ENCODE measurements at regions not wholly inside any gene's neighbourhood (a gene's known extent, or its start where the extent isn't known, plus 50 kb on each side); places are given as distances from the start of the nearest gene placed in this dataset.

DNA sequence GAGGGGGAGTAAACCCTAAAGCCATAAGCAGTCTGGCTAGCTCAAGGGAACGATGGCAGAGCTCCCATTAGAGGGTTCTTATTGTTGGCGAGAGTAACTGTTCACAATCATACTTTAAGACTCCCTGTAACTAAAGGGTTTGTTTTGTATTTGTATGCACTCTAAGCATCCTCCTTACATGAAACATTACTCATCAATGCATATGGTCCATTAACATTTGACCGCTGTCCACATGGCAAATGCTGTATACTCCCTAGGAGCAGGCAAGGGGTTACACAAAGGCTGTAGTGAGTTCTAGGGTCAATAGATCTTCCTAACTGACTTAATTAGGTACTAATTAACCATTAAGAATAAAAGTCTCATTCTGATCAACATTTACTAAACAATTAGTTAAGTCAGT is 95.3 kb upstream of the MRPS30 start:
- no peak for TF ChIP-seq REST (IDR thresholded peaks at IDR 0.05; ENCODE audit: insufficient read depth in 1 of 2, low read depth in 2 of 2, low read length in 1 of 2)
- TF ChIP-seq POLR2AphosphoS5 (IDR thresholded peaks at IDR 0.05; ENCODE audit: low read depth, low read length), result no peak
- no peak for TF ChIP-seq SIN3A (IDR thresholded peaks at IDR 0.05; ENCODE audit: borderline replicate concordance, insufficient read depth, low read depth, low read length)
- no peak for TF ChIP-seq CTCF (IDR thresholded peaks at IDR 0.05)
- no peak for TF ChIP-seq TCF7L2 (IDR thresholded peaks at IDR 0.05; ENCODE audit: low read depth, low read length)
- CTCF ChIA-PET, result no interaction called here
- Histone ChIP-seq H3K36me3 (ENCODE audit: control insufficient read depth, insufficient read depth, low read length) (no peaks in the 10 kb centered on the region), H3K27me3 (ENCODE audit: control insufficient read depth, insufficient read depth, low read length) (no peaks in the 10 kb centered on the region), H3K4me1 (ENCODE audit: control insufficient read depth, insufficient read depth, low read length) (no peaks in the 10 kb centered on the region), H3K27ac (ENCODE audit: low read length) (no peak overlapping the region), H3K4me3 (ENCODE audit: low read depth in 2 of 2, low read length in 2 of 2) (no peak overlapping the region), H3K9me3 (ENCODE audit: control insufficient read depth, insufficient read depth, low read depth, low read length) (no peaks in the 10 kb centered on the region)
- in situ Hi-C loops (cut with HindIII; ENCODE audit: low pct_unique_long_range_greater_than_20kb, low sequenced_read_pairs) (no loop called here), intact Hi-C loops (cut with micrococcal nuclease; ENCODE audit: unreplicated experiment) (no loop called here)
- POLR2A ChIA-PET, result no interaction called here
- ATAC-seq, result no peak
- no TSS peak for BruUV-seq (replicated peaks)
- no peak for DNase-seq (ENCODE audit: low read depth, low spot score)

DNA sequence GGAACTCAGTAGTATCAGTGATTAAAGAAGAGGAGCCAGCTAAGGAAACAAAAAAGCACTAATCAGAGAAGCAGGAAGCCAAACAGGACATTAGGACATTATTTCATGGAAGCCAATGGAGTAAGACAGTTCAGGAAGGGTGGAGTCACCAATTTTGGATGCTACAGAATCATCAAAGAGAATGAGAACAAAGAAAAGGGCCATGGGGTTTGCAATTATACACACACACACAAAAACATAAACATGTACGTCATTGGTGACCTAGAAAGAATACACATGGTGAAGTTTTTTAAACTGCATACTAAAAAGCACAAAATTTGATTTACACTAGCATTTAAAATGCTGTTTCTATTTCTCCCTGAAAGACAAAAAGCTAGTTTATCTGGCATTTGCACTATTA is 96.8 kb upstream of the MRPS30 start:
- Histone ChIP-seq H3K36me3 (ENCODE audit: control insufficient read depth, insufficient read depth, low read length) (no peaks in the 10 kb centered on the region), H3K27me3 (ENCODE audit: control insufficient read depth, insufficient read depth, low read length) (no peaks in the 10 kb centered on the region), H3K4me1 (ENCODE audit: control insufficient read depth, insufficient read depth, low read length) (no peaks in the 10 kb centered on the region), H3K9me3 (ENCODE audit: control insufficient read depth, insufficient read depth, low read depth, low read length) (no peaks in the 10 kb centered on the region), H3K27ac (ENCODE audit: low read length) (no peak overlapping the region), H3K4me3 (ENCODE audit: low read depth in 2 of 2, low read length in 2 of 2) (no peak overlapping the region)
- no peak for DNase-seq (ENCODE audit: low read depth, low spot score)
- in situ Hi-C loops (cut with HindIII; ENCODE audit: low pct_unique_long_range_greater_than_20kb, low sequenced_read_pairs), result no loop called here
- intact Hi-C loops (cut with micrococcal nuclease; ENCODE audit: unreplicated experiment), result no loop called here
- no TSS peak for BruUV-seq (replicated peaks)
- no peak for ATAC-seq
- TF ChIP-seq REST (IDR thresholded peaks at IDR 0.05; ENCODE audit: insufficient read depth in 1 of 2, low read depth in 2 of 2, low read length in 1 of 2) (no peak), TCF7L2 (IDR thresholded peaks at IDR 0.05; ENCODE audit: low read depth, low read length) (no peak), POLR2AphosphoS5 (IDR thresholded peaks at IDR 0.05; ENCODE audit: low read depth, low read length) (no peak), SIN3A (IDR thresholded peaks at IDR 0.05; ENCODE audit: borderline replicate concordance, insufficient read depth, low read depth, low read length) (no peak), CTCF (IDR thresholded peaks at IDR 0.05) (no peak)
- POLR2A ChIA-PET, result no interaction called here
- CTCF ChIA-PET, result no interaction called here
